Stimulated activated CD8-positive, alpha-beta memory T cell treated with anti-CD3 and anti-CD28 coated beads, Interleukin-4, amount 100 ng/mL, for 1 hour (primary cell): ENCODE measurements at regions not wholly inside any gene's neighbourhood (a gene's known extent, or its start where the extent isn't known, plus 50 kb on each side); places are given as distances from the start of the nearest gene placed in this dataset.

ENCODE experiments used
- DNase-seq, 2 donors: peaks; one replicate each; pipeline ENCODE4 v3.0.0-alpha.2; 2020; ENCODE audit warnings: low read depth in 2 of 2, low spot score in 1 of 2

- no peak for DNase-seq
Observed at GRCh38 chr2:128681507-128681906, 362.8 kb upstream of the HS6ST1 start.

GRCh38 chr2:128682266-128682665, 363.6 kb upstream of the HS6ST1 start:
- DNase-seq, result no peak

DNA sequence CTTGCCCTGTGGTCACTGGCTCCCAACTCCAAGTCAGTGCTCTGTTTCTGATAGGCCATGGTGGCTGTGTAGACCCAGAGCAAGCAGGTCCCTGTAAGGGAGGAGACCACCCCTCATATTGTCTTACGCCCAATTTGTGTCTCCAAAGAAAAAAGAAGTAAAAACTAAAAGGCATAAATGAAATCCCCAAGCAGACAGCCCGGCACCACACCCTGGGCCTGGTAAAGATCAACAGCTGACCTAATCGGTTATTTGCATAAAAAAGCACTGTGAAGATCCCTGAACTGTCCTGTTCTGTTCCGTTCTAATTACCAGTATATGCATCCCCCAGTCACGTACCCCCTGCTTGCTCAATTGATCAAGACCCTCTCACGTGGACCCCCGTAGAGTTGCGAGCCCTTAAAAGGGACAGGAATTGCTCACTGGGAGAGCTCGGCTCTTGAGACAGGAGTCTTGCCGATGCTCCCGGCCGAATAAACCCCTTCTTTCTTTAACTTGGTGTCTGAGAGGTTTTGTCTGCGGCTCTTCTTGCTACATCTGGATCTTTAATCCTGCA, 364.1 kb upstream of the HS6ST1 start:
- no peak for DNase-seq

GRCh38 chr2:128684523-128684922, 365.9 kb upstream of the HS6ST1 start:
- no peak for DNase-seq

- no peak for DNase-seq
Observed at GRCh38 chr2:128685841-128686496, 367.3 kb upstream of the HS6ST1 start.

DNA sequence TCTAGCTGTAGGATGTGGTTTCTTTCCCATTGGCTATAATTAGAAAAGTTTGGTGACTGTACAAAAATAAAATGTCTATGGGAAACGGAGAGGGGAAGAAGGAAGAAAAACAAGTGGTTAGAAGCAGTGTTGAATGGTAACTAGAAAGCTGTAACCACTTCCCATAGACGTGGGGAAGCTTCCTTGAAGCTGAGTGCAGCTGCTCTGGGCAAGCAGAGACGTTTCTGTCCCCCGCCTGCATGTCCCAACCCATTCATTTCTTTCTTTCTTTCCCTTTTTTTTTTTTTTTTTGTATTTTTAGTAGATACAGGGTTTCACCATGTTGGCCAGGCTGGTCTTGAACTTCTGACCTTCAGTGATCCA, 367.8 kb upstream of the HS6ST1 start:
- no peak for DNase-seq

GRCh38 chr2:128686881-128687555, 368.4 kb upstream of the HS6ST1 start:
- no peak for DNase-seq

- no peak for DNase-seq
Observed at GRCh38 chr2:128687565-128687964, 368.9 kb upstream of the HS6ST1 start.

DNA sequence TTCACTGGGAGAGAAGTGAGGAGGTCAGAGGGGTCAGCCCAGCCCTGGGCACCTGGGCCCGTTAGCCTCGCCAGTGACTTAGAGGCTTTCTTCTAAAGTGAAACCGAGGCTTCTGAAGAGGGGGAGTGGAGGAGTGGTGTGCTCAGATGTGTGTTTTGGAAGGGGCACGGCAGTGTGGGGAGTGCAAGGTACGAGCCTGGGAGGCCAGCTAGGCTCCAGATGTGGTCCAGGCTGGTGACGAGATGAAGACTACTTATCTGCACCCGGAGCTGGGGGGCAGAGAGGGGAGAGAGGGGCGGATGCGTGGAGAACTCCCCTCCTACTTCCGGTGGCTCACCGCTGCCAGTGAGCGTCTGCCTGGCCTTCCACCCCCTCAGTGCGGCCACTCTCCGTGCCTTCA, 371.3 kb upstream of the HS6ST1 start:
- no peak for DNase-seq

GRCh38 chr2:128690431-128690830, 371.8 kb upstream of the HS6ST1 start:
- DNase-seq, result no peak

DNA sequence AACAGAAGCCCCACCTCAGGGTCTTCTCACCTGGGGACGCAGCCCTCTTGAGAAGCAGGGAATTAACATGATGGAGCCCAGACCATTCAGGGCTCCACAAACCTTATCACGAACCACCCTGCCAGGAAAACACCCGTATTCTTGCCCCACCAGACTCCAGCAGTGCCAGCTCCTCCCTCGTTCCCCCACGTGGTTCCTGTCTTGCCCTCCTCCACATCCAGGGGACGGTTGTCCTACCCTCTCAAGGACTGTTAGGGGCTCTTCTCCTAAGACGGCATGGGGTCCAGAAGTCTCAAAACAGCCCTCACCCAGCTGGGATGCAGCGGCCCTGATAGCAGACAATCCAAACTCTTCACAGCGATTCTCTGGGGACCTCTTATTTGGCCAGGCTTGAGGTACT, 372.2 kb upstream of the HS6ST1 start:
- DNase-seq, result no peak

DNA sequence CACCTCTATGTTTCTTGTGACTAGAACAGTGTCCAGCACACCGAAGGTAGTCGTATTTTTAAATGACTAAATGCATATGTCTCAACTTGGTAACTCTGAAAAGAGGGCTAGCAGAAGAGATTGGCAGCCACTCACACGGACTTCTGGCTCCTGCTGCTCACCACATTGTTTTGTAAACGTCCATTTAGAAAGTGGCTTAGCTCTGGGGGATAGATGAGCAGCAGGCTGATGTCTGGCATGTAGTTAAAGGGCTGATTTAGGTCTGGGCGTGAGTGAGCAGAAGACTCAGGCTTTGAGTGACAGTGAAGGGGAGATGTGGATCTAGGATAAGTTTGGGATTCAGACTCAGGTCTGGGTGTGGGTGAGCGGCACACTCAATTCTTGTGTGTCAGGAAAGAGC, 372.9 kb upstream of the HS6ST1 start:
- DNase-seq, result no peak

DNA sequence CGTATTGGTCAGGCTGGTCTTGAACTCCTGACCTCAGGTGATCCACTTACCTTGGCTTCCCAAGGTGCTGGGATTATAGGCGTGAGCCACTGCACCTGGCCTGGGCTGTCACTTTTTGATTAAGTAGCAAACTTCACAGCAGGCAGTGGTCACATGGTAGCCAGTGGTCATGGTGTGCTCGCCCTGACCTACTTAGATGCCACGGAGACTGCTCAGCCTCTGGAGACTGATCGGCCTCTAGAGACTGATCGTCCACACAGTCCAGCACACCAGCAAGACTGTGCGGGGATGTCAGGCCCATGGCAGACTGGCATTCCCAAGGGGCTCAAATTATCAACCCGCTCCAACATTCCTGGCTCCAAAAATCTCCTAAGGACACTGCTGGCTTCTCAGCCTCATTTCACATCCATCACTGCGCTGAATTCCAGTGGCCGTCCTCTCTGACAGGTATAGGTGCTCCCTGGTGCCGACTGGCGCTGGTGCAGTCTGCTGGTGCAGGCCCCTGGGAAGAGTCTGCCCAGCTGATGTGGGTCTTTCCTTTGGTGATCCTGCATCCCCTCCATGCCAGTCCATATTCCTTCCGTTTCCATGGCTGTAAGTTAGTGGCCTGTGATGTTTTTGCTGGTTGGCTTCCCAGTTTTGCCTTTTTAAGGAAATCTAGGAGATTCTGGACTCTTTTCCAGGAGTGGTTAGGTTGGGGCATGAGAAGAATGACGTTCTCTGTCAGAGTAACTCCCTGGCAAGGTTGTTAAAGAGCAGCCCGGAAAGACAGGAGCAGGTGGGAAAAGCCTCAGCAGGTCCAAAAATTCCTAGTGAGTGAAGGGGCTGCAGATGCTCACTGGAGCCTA, 374.5 kb upstream of the HS6ST1 start:
- no peak for DNase-seq

GRCh38 chr2:128693743-128694029, 375.0 kb upstream of the HS6ST1 start:
- DNase-seq, result no peak

GRCh38 chr2:128695646-128696220, 377.1 kb upstream of the HS6ST1 start:
- no peak for DNase-seq

DNA sequence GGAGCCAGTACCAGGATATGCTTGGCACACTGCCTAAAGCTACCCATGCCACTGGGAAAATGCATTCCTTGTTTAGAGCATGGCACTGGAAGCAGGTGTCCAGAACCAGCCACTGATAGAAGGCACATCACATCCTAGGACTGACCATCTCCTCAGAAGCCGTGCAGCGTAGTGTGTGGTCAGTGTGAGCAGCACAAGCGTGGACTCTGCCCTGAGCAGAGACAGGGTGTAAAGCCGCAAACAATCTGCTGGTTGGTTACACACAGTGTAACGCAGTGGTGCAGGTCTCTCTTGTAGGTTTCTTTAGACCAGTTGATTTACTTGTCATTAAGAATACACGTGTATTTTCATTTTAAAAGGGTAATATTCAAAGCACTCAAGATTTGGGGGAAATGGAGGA, 377.8 kb upstream of the HS6ST1 start:
- DNase-seq, result no peak

DNA sequence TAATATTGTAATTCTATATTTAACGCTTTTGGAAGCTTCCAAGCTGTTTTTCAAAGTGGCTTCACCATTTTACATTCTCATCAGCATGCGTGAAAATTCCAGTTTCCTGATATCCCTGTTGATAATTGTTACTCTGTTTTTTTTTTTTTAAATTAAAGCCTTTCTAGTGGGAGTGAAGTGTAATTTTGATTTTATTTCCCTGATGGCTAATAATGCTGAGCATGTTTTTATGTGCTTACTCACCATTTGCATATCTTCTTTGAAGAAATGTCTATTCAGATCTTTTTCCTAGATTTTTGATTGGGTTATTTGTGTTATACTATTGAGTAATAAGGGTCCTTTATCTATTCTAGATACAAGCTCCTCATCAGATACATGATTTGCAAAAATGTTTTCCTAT, 382.8 kb upstream of the HS6ST1 start:
- no peak for DNase-seq

DNA sequence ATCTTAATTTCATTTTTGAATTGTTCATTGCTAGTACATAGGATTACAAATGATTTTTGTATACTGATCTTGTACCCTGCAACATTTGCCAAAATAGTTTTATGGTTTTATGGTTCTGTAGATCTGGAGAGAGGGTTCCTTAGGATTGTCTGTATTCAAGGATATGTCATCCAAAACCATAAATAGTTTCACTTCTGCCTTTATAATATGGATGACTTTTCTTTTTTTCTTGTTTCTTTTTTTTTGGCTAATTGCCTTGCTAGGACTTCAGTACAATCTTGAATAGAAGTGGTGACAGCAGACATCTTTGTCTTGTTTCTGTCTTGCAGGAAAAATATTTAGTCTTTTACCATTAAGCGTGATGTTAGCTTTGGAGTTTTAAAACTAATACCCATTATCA, 383.9 kb upstream of the HS6ST1 start:
- DNase-seq, result no peak

GRCh38 chr2:128708106-128708816, 389.6 kb upstream of the HS6ST1 start:
- no peak for DNase-seq

DNA sequence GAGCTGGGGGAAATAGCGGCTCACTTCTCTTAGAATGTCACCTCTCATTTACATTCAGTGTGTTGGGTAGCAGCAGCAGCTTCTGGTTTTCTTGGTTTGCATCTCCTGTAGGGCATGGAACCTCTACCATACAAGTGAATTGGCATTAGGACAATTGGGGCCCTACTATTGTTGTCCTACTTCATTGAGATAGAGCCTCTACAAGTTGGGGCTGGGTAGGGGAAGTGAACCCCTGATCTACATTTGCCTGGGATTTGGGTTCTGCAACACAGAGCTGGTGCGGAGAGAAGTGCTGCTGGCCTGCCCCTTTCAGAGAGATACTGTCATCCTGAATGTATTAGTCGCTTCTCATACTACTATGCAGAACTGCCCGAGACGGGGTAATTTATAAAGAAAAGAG, 391.6 kb upstream of the HS6ST1 start:
- DNase-seq, result no peak

- DNase-seq, result no peak
Observed at GRCh38 chr2:128710729-128711128, 392.1 kb upstream of the HS6ST1 start.
